GM18520 (cell line): ENCODE measurements at regions not wholly inside any gene's neighbourhood (a gene's known extent, or its start where the extent isn't known, plus 50 kb on each side); places are given as distances from the start of the nearest gene placed in this dataset.
"Not testable (repeated sequence)": the region's sequence is repeated elsewhere in the genome, so short reads cannot be mapped to it uniquely, and the experiment has no call there.

ENCODE experiments used
- ATAC-seq: cut with Tn5 transposase; IDR thresholded peaks from one replicate; pipeline ENCODE4 v1.9.1; 2021; ENCODE audit not compliant: unreplicated experiment

DNA sequence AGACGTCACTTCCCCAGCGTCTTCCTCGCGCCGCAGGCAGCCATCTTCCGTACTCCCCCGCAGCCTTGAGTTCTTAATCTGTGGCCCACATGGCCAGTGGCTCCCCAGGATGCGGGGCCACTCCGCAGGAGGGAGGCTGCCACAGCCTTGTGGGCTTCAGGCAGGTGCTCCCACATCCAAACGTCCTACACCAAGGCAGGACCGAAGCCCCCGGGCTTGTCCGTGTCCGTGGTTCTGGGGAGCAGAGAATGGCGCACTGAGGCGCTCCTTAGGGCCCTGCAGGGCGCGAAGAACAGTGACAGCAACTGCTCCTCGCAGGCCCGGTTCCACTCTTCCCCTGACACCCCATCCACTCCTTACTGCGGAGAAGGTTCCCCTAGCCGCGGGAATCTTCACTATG is 755.8 kb downstream of the PRIM2 start:
- no peak for ATAC-seq

DNA sequence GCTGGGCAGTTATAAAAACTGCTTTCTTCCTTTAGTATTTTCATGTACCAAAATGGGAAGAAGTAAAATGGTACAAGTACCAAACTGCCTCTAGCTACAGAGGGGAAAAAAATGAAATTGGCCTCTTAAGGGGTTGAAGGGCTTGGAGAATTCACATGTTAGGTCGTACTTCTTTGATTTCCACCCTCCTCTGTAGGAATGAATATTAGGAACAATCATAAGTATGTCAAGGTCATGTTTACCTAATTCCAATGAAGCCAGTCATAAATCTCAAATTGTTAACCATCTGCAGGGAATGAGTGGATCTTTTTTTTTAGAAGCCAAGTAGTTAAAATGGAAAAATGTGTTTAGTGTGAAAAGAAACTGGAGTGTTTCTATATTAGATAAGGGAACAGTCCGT is 772.6 kb downstream of the PRIM2 start:
- not testable (repeated sequence) for ATAC-seq

DNA sequence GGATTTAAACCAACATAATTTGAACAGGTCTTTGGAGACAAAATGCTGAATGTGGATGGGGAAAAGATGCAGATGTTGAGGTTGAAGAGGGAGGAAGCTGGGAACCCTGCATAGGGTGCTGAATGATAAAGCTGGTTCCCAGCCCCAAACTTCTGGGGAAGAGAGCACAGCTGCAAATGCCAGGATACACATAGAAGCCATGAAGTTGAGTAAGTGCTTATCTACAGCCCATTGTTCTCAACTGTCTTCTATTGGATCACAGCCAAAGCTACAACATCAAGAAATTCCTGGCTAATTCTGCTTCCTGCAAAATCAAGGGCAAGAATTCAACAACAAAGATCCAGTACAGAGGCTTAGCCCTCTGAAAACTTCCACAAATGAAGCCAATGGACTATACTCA is 779.8 kb downstream of the PRIM2 start:
- not testable (repeated sequence) for ATAC-seq

DNA sequence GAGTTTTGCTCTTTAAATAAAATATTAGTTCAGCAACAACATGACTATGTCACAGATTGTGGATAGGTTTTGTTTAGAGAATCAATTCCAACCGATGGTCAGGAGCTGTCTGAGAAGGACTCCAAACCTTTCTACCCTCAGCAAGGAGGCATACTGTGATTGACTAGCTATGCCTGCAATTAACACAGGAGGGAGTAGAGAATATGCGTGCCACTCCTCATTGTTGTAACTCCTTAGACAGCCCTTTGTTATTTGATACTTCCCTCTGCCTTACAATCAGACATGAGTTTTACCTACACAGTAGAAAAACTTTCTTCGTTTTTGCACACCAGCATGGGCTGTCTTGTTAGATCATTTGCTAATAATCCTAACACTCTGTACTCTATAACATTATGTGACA is 796.5 kb downstream of the PRIM2 start:
- no peak for ATAC-seq

DNA sequence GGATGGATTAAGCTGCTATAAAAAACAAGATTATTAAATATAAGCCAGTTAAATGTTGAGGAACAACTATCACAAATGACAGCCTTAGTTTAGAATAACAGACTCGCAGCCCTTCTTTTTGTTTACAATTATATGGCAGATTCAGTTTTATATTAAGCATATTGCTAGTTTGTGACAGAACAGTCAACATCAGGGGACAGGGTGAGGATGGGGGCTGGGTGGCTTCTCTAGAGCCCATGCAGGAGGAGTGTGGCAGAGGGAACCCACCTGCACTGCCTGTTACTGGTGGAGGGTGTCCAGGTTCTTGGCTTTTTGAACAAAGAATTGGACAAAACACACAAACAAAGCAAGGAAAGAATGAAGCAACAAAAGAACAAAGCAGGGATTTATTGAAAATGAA is 799.7 kb downstream of the PRIM2 start:
- not testable (repeated sequence) for ATAC-seq

DNA sequence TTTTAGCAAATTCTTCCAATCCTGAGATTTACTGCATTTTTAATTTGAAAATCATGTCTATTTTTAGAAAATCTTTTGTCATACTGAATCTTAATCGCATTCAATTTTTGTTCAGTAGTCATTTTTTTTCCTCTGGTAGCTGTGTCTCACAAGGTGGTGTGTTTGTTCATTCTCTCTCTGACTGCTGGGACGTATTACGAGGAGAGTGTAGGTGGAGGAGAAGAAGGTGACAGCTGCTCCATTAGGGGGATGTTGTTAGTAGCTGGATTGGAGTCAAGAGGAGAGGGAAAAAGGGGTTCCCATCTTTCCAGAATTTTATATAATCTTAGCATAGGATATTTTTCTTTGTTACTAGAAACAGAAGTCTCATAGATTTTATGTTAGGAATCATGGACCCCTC is 804.2 kb downstream of the PRIM2 start:
- not testable (repeated sequence) for ATAC-seq

DNA sequence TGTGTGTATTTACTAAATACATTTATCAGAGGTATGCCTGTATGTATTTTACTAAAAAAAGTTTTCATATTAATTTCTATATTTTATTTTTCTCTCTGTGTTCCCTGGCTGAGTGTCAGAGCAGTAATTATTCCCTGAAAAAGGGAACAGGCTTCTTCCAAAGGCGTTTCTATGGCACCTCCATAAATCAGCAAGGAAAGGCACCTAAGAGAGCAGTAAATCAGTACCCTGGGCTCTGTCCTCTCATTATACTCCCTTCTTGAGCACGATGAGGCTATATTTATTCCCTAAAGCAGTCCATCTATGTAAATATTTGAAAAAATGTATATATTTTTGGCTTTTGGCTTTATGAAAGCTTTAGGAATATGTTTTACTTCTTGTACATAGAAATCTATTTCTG is 806.3 kb downstream of the PRIM2 start:
- ATAC-seq = not testable (repeated sequence)

DNA sequence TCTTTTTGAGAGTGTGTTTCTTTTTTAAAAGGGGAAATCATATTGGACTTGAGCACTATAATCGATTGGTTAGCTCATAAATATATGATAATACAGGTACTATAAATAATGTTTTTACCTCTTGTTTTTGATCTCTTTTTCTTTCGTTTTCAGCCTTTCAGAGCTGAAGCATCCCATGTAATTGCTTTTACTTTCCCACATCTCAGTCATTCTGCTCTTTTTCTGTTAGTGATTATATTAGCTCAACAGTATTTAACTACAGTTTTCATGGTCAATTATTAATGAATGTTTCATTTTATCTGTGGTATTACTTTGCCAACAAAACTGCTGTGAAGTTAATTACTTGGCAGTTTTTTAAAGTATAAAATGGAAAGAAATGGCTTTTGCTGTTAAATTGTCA is 811.1 kb downstream of the PRIM2 start:
- ATAC-seq = not testable (repeated sequence)

DNA sequence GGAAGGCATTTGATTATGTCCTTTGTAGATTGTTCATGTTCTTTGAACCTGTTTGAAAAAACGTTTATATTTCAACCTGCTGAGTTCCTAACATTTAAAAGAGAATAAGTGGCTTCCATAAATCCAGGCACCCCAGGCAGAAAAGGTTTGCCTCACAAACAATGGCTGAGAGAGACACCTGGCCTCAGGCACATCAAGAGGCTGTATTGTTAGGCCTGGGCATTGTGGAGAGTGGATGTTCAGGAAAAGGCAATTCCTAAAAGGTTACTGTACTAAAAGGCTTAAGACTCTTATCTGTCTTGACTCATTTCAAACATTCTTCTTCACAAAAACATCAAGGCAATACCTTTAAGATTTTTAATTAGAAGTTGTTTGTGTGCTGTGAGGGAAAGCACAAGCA is 811.7 kb downstream of the PRIM2 start:
- ATAC-seq = not testable (repeated sequence)

DNA sequence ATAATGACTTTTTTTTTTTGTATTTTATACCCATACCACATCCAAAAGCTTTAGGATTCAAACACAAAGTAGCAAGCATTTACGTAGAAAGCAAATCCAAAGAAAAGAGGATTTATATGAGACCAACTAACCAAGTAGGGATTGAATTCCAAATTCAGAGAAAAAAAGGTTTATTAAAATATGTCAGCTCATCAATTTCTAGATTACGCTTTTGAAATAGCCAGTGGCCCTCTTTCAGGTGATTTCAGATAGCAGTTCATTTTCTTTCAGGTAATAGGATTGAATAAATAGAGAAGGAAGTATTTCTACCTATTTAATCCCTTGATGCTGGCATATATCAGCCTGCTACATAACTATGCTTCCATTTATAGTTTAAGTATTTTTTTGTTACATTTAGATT is 822.3 kb downstream of the PRIM2 start:
- ATAC-seq = not testable (repeated sequence)

DNA sequence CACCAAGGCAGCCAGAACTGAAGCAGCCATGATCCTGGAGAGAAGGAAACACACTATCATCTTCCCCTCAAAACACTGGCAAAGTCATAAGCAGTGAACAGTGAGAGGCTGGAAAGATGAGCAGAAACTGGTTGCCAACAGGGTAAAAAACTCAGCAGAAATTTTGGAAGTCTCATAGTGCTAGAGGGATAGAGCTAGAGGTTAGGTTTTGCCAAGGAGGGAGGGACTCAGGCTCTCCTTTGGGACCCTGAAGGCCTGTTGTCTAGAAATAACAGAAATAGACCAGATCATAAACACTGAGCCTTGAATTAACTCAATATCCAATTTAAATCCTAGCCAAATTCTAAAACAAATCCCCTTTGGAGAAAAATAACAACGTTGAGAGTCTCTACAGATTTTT is 853.6 kb downstream of the PRIM2 start:
- ATAC-seq = not testable (repeated sequence)

DNA sequence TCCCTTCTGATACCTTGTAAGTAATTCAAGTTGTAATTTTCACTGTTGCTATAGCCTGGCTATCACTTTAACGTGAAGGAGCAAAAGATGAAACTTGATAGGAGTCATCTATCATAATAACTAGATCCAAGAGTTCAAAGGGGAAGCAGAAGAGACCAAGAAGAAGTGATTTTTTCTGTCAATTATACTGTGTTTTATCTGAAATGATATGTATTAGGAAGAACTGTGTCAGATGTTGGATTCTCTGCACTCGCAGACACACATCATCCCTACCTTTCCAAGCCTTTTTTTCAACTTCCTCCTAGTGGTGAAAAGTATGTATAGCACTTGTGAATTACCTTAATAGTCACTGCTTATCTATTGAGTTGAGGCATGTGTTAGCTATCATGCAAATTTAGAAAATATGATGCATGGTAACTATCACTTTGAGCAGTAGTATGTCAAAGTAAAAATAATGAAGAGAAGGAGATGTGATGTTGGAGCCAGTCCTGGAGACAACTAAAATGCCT is 864.2 kb downstream of the PRIM2 start:
- ATAC-seq = not testable (repeated sequence)

DNA sequence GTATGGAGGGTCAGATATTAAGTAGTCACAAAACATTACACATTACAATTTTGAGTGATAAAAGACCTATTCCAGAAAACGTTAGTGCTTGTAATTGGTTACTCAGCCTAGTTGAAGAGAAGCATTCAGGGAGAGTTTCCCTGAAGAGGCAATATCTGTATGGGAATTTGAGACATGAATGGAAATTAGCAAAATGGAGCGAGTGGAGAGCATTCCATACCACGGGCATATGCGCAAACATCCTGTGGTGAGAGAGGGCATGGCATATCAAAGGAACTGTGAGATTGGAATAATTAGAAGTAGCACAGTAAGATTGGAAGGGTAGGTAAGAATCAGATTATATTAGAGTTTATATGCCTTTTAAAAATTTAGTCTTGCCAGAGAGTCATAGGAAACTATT is 867.9 kb downstream of the PRIM2 start:
- ATAC-seq = not testable (repeated sequence)

DNA sequence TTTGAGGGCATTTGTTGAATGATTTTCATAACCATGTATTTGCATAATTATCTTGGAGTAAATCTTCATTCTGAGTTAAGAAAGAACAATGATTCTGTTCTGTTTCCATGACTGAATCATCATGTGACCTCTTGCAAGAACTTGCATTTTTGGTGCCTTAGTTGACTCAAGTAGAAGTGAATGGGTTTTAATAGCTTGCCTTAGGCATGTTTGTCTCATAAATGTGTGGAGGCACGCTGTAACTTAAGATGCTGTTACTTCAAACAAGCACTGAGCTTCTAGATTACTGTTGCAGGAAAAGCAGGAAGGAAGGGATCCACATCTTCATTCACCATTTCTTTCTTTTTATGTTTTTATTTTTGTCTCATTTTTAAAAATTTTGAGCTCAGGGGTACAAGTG is 875.8 kb downstream of the PRIM2 start:
- not testable (repeated sequence) for ATAC-seq

DNA sequence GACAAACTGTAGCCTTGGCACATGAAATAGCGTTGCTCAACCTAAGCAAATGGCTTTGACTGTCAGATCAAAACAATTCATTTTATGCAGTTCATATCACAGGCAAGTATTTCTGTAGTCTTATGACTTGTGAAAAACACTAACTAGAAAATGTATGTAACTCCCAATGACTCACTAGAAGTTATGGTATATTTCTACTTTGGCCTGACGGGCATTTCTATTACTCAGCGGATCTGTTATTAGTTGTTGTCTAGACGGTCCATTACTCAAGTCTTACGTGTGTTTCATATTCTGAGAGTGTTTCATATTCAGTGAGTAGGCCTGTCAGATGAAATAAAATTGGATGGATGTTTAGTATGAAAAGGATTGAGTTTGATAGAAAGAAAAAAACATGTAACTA is 880.9 kb downstream of the PRIM2 start:
- no peak for ATAC-seq

DNA sequence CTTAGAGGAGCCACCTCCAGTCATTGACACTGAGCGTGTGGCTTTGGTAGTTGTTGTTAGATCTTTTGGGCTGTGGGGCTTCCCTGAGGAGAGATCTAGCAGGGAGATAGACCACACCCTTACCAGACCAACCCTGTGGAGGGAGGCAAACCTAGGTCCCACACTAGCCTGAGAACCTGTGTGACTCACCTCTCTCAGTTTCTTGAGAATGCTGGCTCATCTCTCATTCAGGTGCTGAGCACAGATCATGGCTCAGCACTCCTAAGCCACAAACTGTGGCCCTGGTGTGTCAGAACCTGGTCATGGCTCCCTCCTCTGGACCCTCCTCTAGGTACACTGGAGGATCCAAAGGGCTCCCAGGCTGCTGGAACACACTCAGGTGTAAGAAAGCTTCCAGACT is 919.7 kb downstream of the PRIM2 start:
- not testable (repeated sequence) for ATAC-seq

DNA sequence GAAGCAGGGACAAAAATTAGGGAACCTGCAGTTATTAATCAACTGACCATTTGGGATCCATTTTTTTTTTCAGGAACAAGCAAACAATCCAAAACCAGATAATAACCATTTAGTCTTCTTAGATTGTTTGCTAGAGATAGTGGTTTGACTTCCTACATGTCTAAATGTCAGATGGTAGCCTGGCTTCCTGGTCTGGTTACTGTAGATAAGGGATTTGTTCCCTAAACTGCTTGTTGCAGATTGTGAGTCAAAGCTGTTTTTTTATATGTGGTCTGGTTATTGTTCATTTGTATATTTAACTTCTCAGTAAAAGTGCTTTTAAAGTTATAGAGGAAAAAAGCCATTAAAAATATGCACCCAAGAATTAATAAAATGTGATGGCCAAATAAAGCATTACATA is 921.0 kb downstream of the PRIM2 start:
- ATAC-seq = not testable (repeated sequence)

DNA sequence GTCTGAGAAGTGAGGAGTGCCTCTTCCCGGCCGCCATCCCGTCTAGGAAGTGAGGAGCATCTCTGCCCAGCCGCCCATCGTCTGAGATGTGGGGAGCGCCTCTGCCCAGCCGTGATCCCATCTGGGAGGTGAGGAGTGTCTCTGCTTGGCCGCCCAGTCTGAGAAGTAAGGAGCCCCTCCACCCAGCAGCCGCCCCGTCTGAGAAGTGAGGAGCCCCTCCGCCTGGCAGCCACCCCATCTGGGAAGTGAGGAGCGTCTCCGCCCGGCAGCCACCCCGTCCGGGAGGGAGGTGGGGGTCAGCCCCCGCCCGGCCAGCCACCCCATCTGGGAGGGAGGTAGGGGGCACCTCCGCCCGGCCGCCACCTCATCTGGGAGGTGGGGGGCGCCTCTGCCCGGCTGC is 940.2 kb downstream of the PRIM2 start:
- ATAC-seq = not testable (repeated sequence)

DNA sequence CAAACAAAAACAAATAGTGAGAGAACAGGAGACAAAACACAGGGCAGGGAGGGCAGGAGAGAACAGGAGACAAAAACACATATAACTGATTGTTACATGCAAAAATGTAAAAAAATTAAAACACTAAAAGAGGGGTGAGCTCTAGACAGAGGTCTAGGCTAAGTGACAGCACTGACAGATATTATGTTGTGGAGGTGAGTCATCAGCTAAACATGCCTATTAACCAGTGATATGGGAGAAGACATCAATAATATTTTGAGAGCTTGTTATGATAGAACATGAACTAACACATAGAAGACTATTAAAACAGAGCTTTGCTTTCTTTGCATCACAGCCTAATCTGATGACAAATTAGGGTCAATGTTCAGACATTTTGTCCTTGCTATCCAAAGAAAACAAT is 972.7 kb downstream of the PRIM2 start:
- ATAC-seq = no peak

DNA sequence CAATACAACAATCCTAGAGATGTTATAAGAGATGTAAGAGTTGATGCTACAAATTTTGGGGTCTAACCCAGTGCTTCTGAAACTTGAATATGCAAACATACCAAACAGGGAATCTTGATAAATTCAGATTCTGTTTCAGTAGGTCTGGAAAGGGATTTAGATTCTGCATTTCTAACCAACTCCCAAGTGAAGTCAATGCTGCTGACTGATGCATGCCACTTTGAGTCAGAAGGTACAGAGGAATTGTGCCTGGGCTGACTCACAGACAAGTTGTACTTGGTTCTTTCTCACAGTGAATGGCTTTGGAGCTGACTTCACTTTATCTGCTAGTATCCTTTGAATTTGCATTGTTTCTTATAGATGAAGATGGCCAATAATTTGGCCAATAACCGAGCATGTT is 973.9 kb downstream of the PRIM2 start:
- ATAC-seq = not testable (repeated sequence)

DNA sequence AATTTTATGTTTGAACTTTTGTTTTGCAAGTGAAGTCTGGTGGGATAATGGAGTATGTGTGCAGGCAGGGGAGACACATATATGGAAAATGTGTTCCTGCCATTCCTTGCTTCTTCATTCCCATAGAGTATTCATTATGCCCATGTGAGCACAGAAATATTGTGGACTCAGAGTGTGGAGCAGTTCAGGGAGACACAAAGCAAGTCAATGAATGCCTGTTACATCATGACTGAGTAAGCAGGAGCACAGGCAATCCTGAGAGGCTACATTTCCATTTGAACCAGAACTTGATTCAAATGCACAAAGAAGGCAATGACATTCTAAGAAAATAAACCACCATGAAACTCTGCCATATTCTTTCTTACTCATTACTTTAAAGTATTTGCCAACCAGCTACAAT is 990.5 kb downstream of the PRIM2 start:
- not testable (repeated sequence) for ATAC-seq

DNA sequence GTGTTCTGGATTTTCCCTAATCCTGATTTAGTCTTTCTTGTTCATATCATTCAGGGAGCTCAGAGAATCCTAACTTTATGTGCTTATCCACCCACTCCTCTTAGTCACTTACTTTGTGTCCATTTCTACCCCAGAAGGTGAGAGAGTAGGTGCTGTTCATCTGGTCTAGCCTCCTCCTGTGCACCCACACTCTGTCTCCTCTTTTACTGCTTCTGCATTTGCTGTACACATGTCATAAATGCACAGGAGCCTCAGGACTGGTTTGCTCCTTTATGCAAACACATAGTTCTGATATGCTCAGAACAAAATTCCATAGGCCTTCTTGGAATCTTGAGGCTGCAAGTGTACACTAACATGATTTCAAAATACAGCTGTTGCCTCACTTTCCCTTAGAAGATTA is 1014.7 kb downstream of the PRIM2 start:
- not testable (repeated sequence) for ATAC-seq

DNA sequence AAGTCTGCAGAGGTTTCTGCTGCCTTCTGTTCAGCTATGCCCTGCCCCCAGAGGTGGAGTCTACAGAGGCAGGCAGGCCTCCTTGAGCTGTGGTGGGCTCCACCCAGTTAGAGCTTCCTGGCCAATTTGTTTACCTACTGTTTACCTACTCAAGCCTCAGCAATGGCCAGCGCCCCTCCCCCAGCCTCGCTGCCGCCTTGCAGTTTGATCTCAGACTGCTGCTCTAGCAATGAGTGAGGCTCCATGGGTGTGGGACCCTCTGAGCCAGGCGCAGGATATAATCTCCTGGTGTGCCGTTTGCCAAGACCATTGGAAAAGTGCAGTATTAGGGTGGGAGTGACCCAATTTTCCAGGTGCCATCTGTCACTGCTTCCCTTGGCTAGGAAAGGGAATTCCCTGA is 1024.9 kb downstream of the PRIM2 start:
- not testable (repeated sequence) for ATAC-seq

DNA sequence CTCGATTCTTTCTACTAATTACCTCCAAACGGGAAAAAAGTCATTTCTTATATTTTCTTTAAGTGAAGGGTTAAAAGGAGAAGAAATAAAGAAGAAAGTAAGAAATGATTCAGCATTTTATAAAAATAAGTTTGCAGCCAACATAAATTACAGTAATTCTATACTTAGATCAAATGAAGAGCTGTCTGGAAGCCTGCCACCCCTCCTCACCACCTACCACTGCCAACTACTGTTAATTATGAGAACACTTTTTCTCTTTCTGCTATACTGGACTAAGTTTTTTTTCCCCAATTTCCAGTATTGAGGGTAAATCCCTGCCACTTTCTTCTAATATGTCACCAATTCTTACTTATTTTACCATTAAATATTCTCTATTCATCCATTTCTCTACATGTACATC is 1030.1 kb downstream of the PRIM2 start:
- not testable (repeated sequence) for ATAC-seq
